NCI-H2196 (cell line): ENCODE measurements at regions not wholly inside any gene's neighbourhood (a gene's known extent, or its start where the extent isn't known, plus 50 kb on each side); places are given as distances from the start of the nearest gene placed in this dataset.
A peak's percentile ranks its signal among the peaks of the same experiment; 100 is the strongest.
"Not testable (repeated sequence)": the region's sequence is repeated elsewhere in the genome, so short reads cannot be mapped to it uniquely, and the experiment has no call there.

Experiments used
- DNase-seq: peaks from one replicate; lab custom pipeline; 2025; ENCODE audit not compliant: unreplicated experiment; lab: John Stamatoyannopoulos, UW

- no peak for DNase-seq
These were observed 246.3 kb upstream of the RREB1 start for GRCh38 chr6:6861351-6861894.

DNA sequence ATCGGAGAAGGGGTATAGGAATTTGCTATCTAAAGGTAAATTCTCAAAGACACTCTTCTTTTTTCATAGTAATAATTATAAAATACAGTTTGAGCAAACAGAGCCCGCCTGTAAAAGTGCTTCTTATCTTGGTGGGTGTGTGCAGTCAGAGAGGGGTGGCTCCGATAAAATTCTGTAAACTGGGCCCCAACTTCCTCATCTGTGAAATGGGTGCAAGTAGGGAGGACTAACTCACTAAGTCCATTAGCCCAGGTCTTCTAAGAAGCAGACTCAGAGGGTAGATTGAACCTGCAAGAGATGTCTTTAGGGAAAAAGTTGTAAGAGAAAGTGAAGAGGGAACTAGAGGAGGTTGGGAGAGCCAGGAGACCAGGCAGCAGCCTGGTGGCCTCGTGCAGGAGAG is 245.8 kb upstream of the RREB1 start:
- no peak for DNase-seq

DNA sequence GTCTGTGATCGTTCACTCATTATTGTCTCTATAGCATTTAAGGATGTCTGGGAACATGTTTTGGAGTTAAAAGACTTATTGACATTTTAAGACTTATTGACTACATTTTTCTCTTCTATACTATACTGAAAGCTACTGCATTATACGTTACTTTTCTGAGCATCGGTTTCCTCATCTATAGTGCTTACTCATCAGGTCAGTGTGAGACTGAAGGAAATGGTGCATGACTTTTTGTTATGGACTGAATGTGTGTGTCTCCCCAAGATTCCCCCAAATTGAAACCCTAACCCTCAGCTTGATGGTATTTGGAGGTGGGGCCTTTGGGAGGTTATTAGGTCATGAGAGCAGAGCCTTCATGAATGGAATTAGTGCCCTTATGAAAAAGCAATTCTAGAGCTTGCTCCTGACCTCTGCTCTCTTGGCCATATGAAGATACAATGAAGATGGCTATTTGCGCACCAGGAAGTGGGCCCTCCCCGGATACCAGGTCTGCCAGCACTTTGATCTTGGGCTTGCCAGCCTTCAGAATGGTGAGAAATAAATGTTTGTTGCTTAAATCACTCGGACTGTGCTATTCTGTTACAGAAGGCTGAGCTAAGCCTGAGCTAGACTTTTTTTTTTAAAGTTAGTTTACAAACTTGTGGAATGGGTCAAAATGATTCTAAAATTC is 243.7 kb upstream of the RREB1 start:
- DNase-seq, result no peak

DNA sequence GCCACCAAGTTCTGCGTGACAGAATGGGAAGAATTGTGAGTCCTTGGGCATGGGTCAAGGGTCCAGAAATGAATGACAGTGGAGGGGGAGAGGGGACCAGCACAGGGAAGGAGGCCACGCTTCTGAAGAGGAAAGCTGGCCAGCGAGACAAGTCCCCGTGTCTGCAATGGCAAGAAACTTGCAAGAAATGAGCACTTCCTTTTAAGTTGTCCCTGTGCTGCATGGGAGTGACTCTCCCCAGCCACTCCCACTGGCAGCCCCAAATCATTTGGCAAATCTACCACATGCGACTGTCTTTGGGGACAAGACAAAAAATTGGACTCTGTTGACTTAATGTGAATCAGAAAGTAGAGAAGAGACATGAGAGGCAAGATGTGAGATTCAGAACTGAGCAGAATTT is 242.2 kb upstream of the RREB1 start:
- no peak for DNase-seq

GRCh38 chr6:6866656-6867403 is 240.9 kb upstream of the RREB1 start:
- DNase-seq, result no peak

GRCh38 chr6:6867404-6867799 is 240.4 kb upstream of the RREB1 start:
- no peak for DNase-seq

DNA sequence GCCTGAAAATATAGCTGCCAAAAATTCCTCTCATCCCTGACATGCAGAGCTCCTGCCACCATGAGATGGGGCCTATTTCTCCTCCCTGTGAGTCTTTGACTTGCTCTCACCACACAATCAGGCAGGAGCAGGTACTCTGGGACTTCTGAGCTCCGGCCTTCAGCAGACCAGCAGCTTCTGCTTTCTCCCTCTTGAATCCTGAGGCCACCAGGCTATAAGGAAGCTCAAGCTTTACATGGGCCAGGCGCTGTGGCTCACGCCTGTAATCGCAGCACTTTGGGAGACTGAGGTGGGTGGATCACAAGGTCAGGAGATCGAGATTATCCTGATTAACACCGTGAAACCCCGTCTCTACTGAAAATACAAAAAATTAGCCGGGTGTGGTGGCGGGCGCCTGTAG is 238.7 kb upstream of the RREB1 start:
- DNase-seq, result no peak

DNA sequence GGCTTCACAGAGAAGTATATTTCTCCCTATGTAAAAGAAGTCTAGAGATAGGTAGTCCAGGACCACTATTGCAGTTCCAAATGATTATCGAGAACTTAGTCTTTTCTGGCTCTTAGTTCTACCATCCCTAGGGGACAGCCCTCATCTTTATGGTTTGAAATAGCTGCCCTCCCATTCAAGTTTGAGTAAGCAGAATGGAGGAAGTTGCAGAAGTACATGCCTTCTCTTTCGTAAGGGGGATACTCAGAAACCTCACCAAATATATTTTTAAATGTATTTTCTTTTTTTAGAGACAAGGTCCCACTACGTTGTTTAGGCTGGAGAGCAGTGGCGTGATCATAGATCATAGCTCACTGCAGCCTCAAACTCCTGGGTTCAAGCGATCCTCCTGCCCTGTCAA is 236.8 kb upstream of the RREB1 start:
- no peak for DNase-seq

GRCh38 chr6:6872459-6873344 is 235.1 kb upstream of the RREB1 start:
- DNase-seq, result no peak

GRCh38 chr6:6873778-6874177 is 234.0 kb upstream of the RREB1 start:
- no peak for DNase-seq

DNA sequence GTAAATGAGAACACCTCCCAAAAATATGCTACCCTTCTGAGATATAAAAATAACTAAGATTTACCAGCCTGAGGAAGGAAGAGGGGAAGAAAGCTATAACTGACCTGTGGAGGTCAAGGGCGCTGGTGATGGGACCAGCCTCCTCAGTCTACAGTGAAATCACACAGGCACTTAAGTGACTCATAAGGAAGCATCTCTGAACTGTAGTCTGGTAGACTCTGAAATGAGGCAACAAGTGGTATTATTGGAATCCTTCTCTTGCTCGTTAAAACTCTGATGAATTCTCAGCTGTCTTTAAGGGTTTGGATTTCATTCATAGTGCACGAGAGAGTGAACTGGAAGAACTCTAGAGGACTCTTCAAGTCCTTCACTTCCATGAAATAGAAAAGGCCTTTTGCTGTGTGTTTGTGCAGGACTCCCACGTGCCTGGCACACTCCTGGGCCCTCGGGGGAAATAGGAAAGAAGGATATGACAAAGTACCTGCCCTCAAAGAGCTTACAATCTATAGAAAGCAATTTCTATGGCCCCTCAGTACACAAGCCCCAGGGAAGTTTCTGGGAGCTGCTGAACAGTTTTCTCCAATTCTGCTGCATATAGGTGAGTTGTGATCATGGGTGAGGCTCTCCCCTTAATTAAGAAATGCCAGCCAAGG is 231.8 kb upstream of the RREB1 start:
- DNase-seq, result peak; percentile 13

DNA sequence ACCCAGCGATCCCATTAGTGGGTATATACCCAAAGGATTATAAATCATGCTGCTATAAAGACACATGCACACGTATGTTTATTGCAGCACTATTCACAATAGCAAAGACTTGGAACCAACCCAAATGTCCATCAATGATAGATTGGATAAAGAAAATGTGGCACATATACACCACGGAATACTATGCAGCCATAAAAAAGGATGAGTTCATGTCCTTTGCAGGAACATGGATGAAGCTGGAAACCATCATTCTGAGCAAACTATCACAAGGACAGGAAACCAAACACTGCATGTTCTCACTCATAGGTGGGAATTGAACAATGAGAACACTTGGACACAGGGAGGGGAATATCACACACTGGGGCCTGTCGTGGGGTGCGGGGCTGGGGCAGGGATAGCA is 230.0 kb upstream of the RREB1 start:
- not testable (repeated sequence) for DNase-seq

DNA sequence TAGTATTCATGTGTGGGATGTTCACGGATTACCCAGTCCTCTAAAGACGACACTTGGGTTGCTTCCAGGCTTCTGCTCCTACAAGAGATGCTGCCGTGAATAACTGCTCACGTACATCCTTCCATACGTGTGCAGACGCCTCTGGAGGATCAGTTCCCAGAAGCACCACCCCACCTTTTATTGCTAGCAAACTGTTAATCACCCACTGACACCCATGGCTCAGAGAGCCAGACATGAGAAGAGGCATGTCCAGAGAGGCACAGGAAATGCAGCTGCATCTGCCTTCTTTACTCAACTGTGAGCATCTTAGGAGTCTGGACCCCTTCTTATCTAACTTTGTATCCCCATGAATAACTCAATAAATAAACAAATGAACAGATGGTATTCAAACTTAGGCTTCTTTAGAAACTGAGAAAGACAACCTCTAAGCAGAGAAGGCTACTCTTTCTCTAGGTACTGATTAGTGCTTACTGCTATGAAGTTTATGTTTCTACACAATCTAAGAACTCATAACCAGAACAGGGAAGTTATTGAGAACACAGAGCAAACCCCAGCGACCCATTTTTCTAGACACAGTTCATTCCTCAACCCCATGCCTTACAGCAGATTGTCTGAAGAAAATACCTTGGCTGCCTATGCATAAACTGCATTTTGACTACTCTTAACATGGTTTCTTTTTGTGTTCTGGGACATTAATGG is 228.7 kb upstream of the RREB1 start:
- no peak for DNase-seq

DNA sequence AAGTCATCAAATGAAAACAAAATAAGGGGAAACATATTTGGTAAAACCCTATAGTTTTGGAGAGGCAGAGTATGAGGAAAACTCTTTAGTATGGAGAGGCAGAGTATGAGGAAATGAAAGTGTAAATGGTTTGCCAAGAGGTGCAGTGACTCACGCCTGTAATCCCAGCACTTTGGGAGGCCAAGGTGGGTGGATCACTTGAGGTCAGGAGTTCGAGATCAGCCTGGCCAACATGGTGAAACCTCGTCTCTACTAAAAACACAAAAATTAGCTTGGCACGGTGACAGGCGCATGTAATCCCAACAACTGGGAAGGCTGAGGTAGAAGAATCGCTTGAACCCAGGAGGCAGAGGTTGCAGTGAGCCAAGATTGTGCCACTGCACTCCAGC is 228.2 kb upstream of the RREB1 start:
- DNase-seq, result not testable (repeated sequence)

DNA sequence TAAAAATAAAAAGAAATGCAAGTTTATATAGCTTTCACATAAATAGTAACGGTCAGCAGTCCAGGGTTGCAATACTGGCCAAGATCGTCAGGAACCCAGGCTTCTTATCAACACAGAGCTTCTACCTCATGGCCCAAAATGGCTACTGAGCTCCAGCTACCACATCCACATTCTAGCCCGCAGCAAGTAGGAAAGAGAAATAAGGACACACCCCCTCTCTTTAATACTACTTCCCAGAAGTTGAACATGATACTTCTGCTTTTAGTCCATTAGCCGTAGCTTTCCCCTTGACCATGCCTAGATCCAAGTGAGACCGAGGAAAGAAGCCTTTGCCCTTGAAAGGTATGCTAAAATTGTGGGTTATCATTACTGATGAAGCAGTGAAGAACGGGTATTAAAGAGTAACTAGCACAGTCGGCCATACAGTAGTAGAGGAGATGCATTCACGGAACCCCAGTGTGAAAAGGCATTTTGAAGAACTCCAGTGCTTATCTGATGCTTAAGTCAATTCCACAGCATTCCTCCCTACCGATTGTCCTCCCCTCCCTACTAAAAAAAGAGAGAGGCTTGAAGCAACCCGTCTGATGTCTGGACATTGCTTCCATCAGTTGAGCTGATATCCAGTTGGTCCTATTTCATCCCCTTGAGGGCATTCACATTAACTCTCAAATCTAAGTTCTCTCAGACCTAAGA is 226.9 kb upstream of the RREB1 start:
- no peak for DNase-seq

GRCh38 chr6:6881438-6882225 is 226.1 kb upstream of the RREB1 start:
- no peak for DNase-seq

GRCh38 chr6:6882592-6882991 is 225.2 kb upstream of the RREB1 start:
- DNase-seq, result no peak

DNA sequence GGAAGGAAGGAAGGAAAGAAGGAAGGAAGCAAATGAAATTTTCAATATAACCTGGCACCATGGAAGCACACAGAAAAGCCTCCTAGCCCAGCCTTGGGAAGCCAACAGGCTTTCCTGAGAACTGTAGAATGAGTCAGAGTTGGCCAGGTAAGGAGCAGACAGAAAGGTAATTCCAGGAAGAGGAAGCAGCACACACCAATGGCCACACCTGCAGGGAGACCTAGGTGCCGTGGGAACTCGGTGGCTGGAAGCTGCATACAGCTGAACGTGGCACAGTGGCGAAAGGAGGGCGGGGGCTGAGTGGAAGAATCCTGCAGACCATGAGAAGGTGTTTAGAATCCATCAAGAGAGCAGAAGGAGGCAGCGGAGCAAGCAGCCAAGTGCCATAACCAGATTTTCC is 224.8 kb upstream of the RREB1 start:
- no peak for DNase-seq

GRCh38 chr6:6884193-6884627 is 223.6 kb upstream of the RREB1 start:
- no peak for DNase-seq
